Upper lobe of left lung (tissue), 6 donors: ENCODE measurements at regions not wholly inside any gene's neighbourhood (a gene's known extent, or its start where the extent isn't known, plus 50 kb on each side); places are given as distances from the start of the nearest gene placed in this dataset.

ENCODE experiments used
- ATAC-seq, 2 donors: fragments of 200-7000 bp; cut with Tn5 transposase; one replicate each; pipeline ENCODE4 v1.9.1; 2022; ENCODE audit warnings: mild to moderate bottlenecking in 2 of 2, moderate library complexity in 2 of 2; ENCODE audit not compliant: low FRiP score in 2 of 2
- DNase-seq, 2 donors: peaks; one replicate each; pipeline ENCODE4 v3.0.0-alpha.2; 2019 to 2020
- H3K27ac ChIP-seq, 4 donors: fragments of 200-600 bp; sonication (generic); one replicate each; pipeline ENCODE4 v1.5.1; 2016 to 2019
- H3K27me3 ChIP-seq, 4 donors: fragments of 200-600 bp; sonication (generic); one replicate each; pipeline ENCODE4 v1.5.1; 2017 to 2019
- H3K36me3 ChIP-seq, 4 donors: fragments of 200-600 bp; sonication (generic); one replicate each; pipeline ENCODE4 v1.5.1; 2016 to 2019
- H3K4me1 ChIP-seq, 4 donors: fragments of 200-600 bp; sonication (generic); one replicate each; pipeline ENCODE4 v1.5.1; 2018 to 2019
- H3K4me3 ChIP-seq, 4 donors: fragments of 200-600 bp; sonication (generic); one replicate each; pipeline ENCODE4 v1.5.1; 2017 to 2019; ENCODE audit warnings: mild to moderate bottlenecking in 2 of 4, moderate library complexity in 1 of 4
- H3K9me3 ChIP-seq, 4 donors: fragments of 200-600 bp; sonication (generic); one replicate each; pipeline ENCODE4 v1.5.1; 2018 to 2019
- CTCF ChIP-seq, 6 experiments: fragments of 450-650 bp in 4 of 6; fragments of 200-600 bp in 2 of 6; sonication (generic) in 2 of 6; IDR thresholded peaks; one replicate each; pipeline ENCODE4 v1.5.1; 2016 to 2019; ENCODE audit warnings: antibody characterized with exemption in 6 of 6
- EP300 ChIP-seq, 4 donors: sonication (generic); formaldehyde crosslinking; IDR thresholded peaks; one replicate each; pipeline ENCODE4 v1.5.1; 2017; ENCODE audit warnings: antibody characterized with exemption in 4 of 4, control low read depth in 2 of 4
- POLR2A ChIP-seq, 4 donors: fragments of 450-650 bp; IDR thresholded peaks; one replicate each; pipeline ENCODE4 v1.5.1; 2016 to 2017; ENCODE audit warnings: antibody characterized with exemption in 4 of 4, mild to moderate bottlenecking in 2 of 4
- POLR2AphosphoS5 ChIP-seq, 2 donors: sonication (generic); formaldehyde crosslinking; IDR thresholded peaks; one replicate each; pipeline ENCODE4 v1.5.1; 2017; ENCODE audit warnings: antibody characterized with exemption in 2 of 2
- WGBS, 2 donors: methylation state at CpG; one replicate each; pipeline ENCODE4 v1.1.5; 2017 to 2018; 5-methylcytosine and 5-hydroxymethylcytosine counted together
- donor health status: DM: no; HTN: no; CAD: no; lungs with moderate emphysema.
- donor health status: DM: no; HTN: yes; CAD: no; lungs with severe emphysema.

GRCh38 chr6:6881438-6882225, 226.1 kb upstream of the RREB1 start:
- WGBS, 2 donors, result 69 to 72% methylated on average over 4 of the region's 4 CpGs
- H3K27me3 ChIP-seq, result no peaks in the 10 kb centered on the region
- TF ChIP-seq POLR2AphosphoS5 (IDR thresholded peaks at IDR 0.05) (no peak), POLR2A (IDR thresholded peaks at IDR 0.05) (no peak), EP300 (IDR thresholded peaks at IDR 0.05) (no peak), CTCF (IDR thresholded peaks at IDR 0.05) (no peak)
- ATAC-seq (no peak), DNase-seq (no peak)
- no peak overlapping the region for H3K4me3 ChIP-seq
- peaks cover 0 to 24% (median 6%) of the 10 kb centered on the region in 4 donors for H3K4me1 ChIP-seq
- no peaks in the 10 kb centered on the region for H3K9me3 ChIP-seq
- H3K27ac ChIP-seq, result peak overlapping the region in 2 of 4 donors; percentile 21 to 53
- H3K36me3 ChIP-seq, result no peaks in the 10 kb centered on the region

- H3K9me3 ChIP-seq, result no peaks in the 10 kb centered on the region
- peaks cover 0 to 24% (median 6%) of the 10 kb centered on the region in 4 donors for H3K4me1 ChIP-seq
- DNase-seq, result no peak
- TF ChIP-seq CTCF (IDR thresholded peaks at IDR 0.05) (no peak), EP300 (IDR thresholded peaks at IDR 0.05) (no peak), POLR2AphosphoS5 (IDR thresholded peaks at IDR 0.05) (no peak), POLR2A (IDR thresholded peaks at IDR 0.05) (no peak)
- no peaks in the 10 kb centered on the region for H3K27me3 ChIP-seq
- no peak for ATAC-seq
- H3K36me3 ChIP-seq, result no peaks in the 10 kb centered on the region
- WGBS, 2 donors, result 77 to 82% methylated on average over 2 of the region's 2 CpGs
- no peak overlapping the region for H3K4me3 ChIP-seq
- H3K27ac ChIP-seq, result peak overlapping the region in 1 of 4 donors; percentile 87
Measured at GRCh38 chr6:6882592-6882991, 225.2 kb upstream of the RREB1 start.

GRCh38 chr6:6883011-6883410, 224.8 kb upstream of the RREB1 start:
- DNase-seq, result no peak
- WGBS, 2 donors, result 85 to 86% methylated on average over 6 of the region's 6 CpGs
- H3K27ac ChIP-seq, result peak overlapping the region in 2 of 4 donors; percentile 87 to 89

GRCh38 chr6:6884193-6884627, 223.6 kb upstream of the RREB1 start:
- H3K27me3 ChIP-seq, result no peaks in the 10 kb centered on the region
- H3K9me3 ChIP-seq, result no peaks in the 10 kb centered on the region
- peak in 1 of 2 donors; percentile 63 for DNase-seq
- peak in 1 of 2 donors; percentile 38 for ATAC-seq
- peaks cover 0 to 21% (median 6%) of the 10 kb centered on the region in 4 donors for H3K4me1 ChIP-seq
- WGBS, 2 donors, result 35 to 41% methylated on average over 2 of the region's 2 CpGs
- no peaks in the 10 kb centered on the region for H3K36me3 ChIP-seq
- TF ChIP-seq POLR2AphosphoS5 (IDR thresholded peaks at IDR 0.05) (no peak), POLR2A (IDR thresholded peaks at IDR 0.05) (peak in 1 of 4 donors; percentile 13), EP300 (IDR thresholded peaks at IDR 0.05) (peak in 1 of 4 donors; percentile 48)
- H3K27ac ChIP-seq, result peak overlapping the region in 2 of 4 donors; percentile 87 to 89
- no peak overlapping the region for H3K4me3 ChIP-seq

More at GRCh38 chr6:6883011-6883410, 224.8 kb upstream of the RREB1 start:
- no peak for ATAC-seq
- no peaks in the 10 kb centered on the region for H3K9me3 ChIP-seq
- H3K27me3 ChIP-seq, result no peaks in the 10 kb centered on the region
- peaks cover 0 to 24% (median 6%) of the 10 kb centered on the region in 4 donors for H3K4me1 ChIP-seq
- TF ChIP-seq CTCF (IDR thresholded peaks at IDR 0.05) (no peak), POLR2A (IDR thresholded peaks at IDR 0.05) (no peak), POLR2AphosphoS5 (IDR thresholded peaks at IDR 0.05) (no peak), EP300 (IDR thresholded peaks at IDR 0.05) (no peak)
- H3K36me3 ChIP-seq, result no peaks in the 10 kb centered on the region
- no peak overlapping the region for H3K4me3 ChIP-seq

- TF ChIP-seq EP300 (IDR thresholded peaks at IDR 0.05), result no peak
- TF ChIP-seq POLR2A (IDR thresholded peaks at IDR 0.05), result no peak
- no peak for TF ChIP-seq CTCF (IDR thresholded peaks at IDR 0.05)
- no peak for TF ChIP-seq POLR2AphosphoS5 (IDR thresholded peaks at IDR 0.05)
- WGBS, 2 donors, result 83 to 91% methylated on average over 9 of the region's 9 CpGs
- Histone ChIP-seq H3K4me1 (peaks cover 0 to 15% (median 5%) of the 10 kb centered on the region in 4 donors), H3K9me3 (no peaks in the 10 kb centered on the region), H3K4me3 (no peak overlapping the region), H3K27me3 (no peaks in the 10 kb centered on the region), H3K27ac (peak overlapping the region; percentile 69 to 89 (median 84)), H3K36me3 (no peaks in the 10 kb centered on the region)
- ATAC-seq (no peak), DNase-seq (no peak)
Measured at GRCh38 chr6:6884916-6885315, 222.8 kb upstream of the RREB1 start.
